ENCODE measurements at regions not wholly inside any gene's neighbourhood (a gene's known extent, or its start where the extent isn't known, plus 50 kb on each side); places are given as distances from the start of the nearest gene placed in this dataset.

GRCh38 chr7:156544919-156545715, 95.5 kb upstream of the RNF32 start:
- Histone ChIP-seq H3K27me3 (replicated peaks; ENCODE audit: control insufficient read depth, insufficient read depth, low read length) (no peaks in the 10 kb centered on the region), H3K36me3 (ENCODE audit: control insufficient read depth, insufficient read depth, low read length, severe bottlenecking) (no peaks in the 10 kb centered on the region), H3K4me1 (ENCODE audit: control insufficient read depth, insufficient read depth, low read length) (no peaks in the 10 kb centered on the region), H3K4me3 (ENCODE audit: low read length) (no peak overlapping the region), H3K9ac (ENCODE audit: low read length) (no peak overlapping the region), H3K9me3 (ENCODE audit: control insufficient read depth, low read length) (no peaks in the 10 kb centered on the region)
- no peak for DNase-seq (ENCODE audit: low read depth)

- H3K4me3 ChIP-seq (ENCODE audit: low read length): no peak overlapping the region
- no peak overlapping the region for H3K9ac ChIP-seq (ENCODE audit: low read length)
- no peaks in the 10 kb centered on the region for H3K27me3 ChIP-seq (replicated peaks; ENCODE audit: control insufficient read depth, insufficient read depth, low read length)
- H3K9me3 ChIP-seq (ENCODE audit: control insufficient read depth, low read length): no peaks in the 10 kb centered on the region
- H3K4me1 ChIP-seq (ENCODE audit: control insufficient read depth, insufficient read depth, low read length): no peaks in the 10 kb centered on the region
- DNase-seq (ENCODE audit: low read depth): no peak
- H3K36me3 ChIP-seq (ENCODE audit: control insufficient read depth, insufficient read depth, low read length, severe bottlenecking): no peaks in the 10 kb centered on the region
These were observed 96.6 kb upstream of the RNF32 start for GRCh38 chr7:156543699-156544598.

DNA sequence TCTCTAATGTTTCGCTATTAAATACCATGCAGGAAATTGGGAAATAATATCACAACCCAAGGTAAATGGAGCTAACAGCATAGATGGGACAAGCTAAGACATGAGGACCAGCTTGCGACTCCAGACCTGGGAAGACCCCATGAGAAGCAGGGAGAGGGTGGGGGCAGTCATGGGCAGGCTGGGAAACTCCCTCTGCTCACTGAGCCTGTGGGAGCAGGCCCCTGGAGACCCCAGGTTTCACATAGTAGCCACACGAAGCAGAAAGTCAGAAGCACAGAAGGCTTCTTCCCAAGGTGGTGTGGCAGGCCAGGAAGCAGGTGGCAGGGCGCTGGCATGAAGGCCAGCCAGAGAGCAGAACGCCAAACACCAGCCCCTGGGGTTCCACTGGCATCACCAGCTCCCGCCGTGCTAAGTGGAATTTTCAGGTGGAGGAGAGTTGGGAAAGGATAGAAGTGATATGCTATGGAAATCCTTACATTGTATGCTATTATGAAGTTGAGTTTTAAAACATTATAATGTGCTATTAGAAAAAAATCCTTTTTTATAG, 99.9 kb upstream of the RNF32 start:
- DNase-seq (ENCODE audit: low read depth): no peak
- Histone ChIP-seq H3K4me3 (ENCODE audit: low read length) (no peak overlapping the region), H3K9ac (ENCODE audit: low read length) (no peak overlapping the region), H3K4me1 (ENCODE audit: control insufficient read depth, insufficient read depth, low read length) (no peaks in the 10 kb centered on the region), H3K9me3 (ENCODE audit: control insufficient read depth, low read length) (no peaks in the 10 kb centered on the region), H3K27me3 (replicated peaks; ENCODE audit: control insufficient read depth, insufficient read depth, low read length) (no peaks in the 10 kb centered on the region), H3K36me3 (ENCODE audit: control insufficient read depth, insufficient read depth, low read length, severe bottlenecking) (no peaks in the 10 kb centered on the region)

DNA sequence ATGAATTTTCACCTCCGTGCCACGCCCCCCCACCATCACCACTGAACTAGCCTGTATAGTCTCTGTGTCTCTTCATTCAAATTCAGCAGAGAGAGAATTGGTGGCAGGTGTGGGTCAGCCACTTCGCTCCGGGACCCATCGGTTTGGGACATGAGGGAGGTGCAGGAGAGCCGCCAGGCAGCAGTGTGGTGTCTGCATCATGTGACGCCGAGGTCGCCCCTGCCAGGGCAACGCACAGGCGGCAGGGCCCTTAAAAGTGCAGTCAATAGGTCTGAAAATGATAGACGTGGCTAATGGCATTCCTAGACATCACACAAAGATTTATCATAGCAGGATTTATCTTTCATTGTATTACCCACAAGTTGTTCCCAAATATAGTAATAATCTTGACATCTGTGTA, 100.6 kb upstream of the RNF32 start:
- H3K36me3 ChIP-seq (ENCODE audit: control insufficient read depth, insufficient read depth, low read length, severe bottlenecking): no peaks in the 10 kb centered on the region
- no peak overlapping the region for H3K9ac ChIP-seq (ENCODE audit: low read length)
- H3K9me3 ChIP-seq (ENCODE audit: control insufficient read depth, low read length): no peaks in the 10 kb centered on the region
- no peaks in the 10 kb centered on the region for H3K27me3 ChIP-seq (replicated peaks; ENCODE audit: control insufficient read depth, insufficient read depth, low read length)
- no peak for DNase-seq (ENCODE audit: low read depth)
- no peaks in the 10 kb centered on the region for H3K4me1 ChIP-seq (ENCODE audit: control insufficient read depth, insufficient read depth, low read length)
- no peak overlapping the region for H3K4me3 ChIP-seq (ENCODE audit: low read length)

DNA sequence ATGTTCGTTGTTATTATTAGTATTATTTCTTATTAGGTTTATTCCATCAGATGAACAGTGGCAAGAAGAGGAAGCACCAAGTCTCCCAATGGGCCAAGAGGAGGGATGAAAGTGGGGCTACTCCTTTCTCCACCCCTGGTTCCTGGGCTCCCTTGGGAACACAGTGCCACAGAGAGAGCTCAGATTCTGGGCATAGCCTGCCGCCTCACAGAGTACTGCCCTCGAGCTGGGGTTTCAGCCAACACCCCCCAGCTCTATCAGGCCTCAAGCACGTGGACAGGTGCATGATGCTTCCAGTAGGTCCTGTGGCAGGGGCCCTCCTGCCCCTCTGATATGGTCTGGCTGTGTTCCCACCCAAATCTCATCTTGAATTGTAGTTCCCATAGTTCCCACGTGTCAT, 103.6 kb upstream of the RNF32 start:
- Histone ChIP-seq H3K27me3 (replicated peaks; ENCODE audit: control insufficient read depth, insufficient read depth, low read length) (no peaks in the 10 kb centered on the region), H3K9ac (ENCODE audit: low read length) (no peak overlapping the region), H3K4me1 (ENCODE audit: control insufficient read depth, insufficient read depth, low read length) (no peaks in the 10 kb centered on the region), H3K9me3 (ENCODE audit: control insufficient read depth, low read length) (no peaks in the 10 kb centered on the region), H3K4me3 (ENCODE audit: low read length) (no peak overlapping the region), H3K36me3 (ENCODE audit: control insufficient read depth, insufficient read depth, low read length, severe bottlenecking) (no peaks in the 10 kb centered on the region)
- DNase-seq (ENCODE audit: low read depth): no peak

GRCh38 chr7:156534925-156535324, 105.6 kb upstream of the RNF32 start:
- Histone ChIP-seq H3K9ac (ENCODE audit: low read length) (no peak overlapping the region), H3K4me1 (ENCODE audit: control insufficient read depth, insufficient read depth, low read length) (no peaks in the 10 kb centered on the region), H3K36me3 (ENCODE audit: control insufficient read depth, insufficient read depth, low read length, severe bottlenecking) (no peaks in the 10 kb centered on the region), H3K4me3 (ENCODE audit: low read length) (no peak overlapping the region), H3K9me3 (ENCODE audit: control insufficient read depth, low read length) (no peaks in the 10 kb centered on the region), H3K27me3 (replicated peaks; ENCODE audit: control insufficient read depth, insufficient read depth, low read length) (no peaks in the 10 kb centered on the region)
- DNase-seq (ENCODE audit: low read depth): no peak

GRCh38 chr7:156533964-156534363, 106.6 kb upstream of the RNF32 start:
- no peak for DNase-seq (ENCODE audit: low read depth)
- Histone ChIP-seq H3K4me3 (ENCODE audit: low read length) (no peak overlapping the region), H3K9ac (ENCODE audit: low read length) (no peak overlapping the region), H3K9me3 (ENCODE audit: control insufficient read depth, low read length) (no peaks in the 10 kb centered on the region), H3K4me1 (ENCODE audit: control insufficient read depth, insufficient read depth, low read length) (no peaks in the 10 kb centered on the region), H3K27me3 (replicated peaks; ENCODE audit: control insufficient read depth, insufficient read depth, low read length) (no peaks in the 10 kb centered on the region), H3K36me3 (ENCODE audit: control insufficient read depth, insufficient read depth, low read length, severe bottlenecking) (no peaks in the 10 kb centered on the region)

GRCh38 chr7:156533420-156533819, 107.2 kb upstream of the RNF32 start:
- Histone ChIP-seq H3K27me3 (replicated peaks; ENCODE audit: control insufficient read depth, insufficient read depth, low read length) (no peaks in the 10 kb centered on the region), H3K4me1 (ENCODE audit: control insufficient read depth, insufficient read depth, low read length) (no peaks in the 10 kb centered on the region), H3K9me3 (ENCODE audit: control insufficient read depth, low read length) (no peaks in the 10 kb centered on the region), H3K4me3 (ENCODE audit: low read length) (no peak overlapping the region), H3K36me3 (ENCODE audit: control insufficient read depth, insufficient read depth, low read length, severe bottlenecking) (no peaks in the 10 kb centered on the region), H3K9ac (ENCODE audit: low read length) (no peak overlapping the region)
- DNase-seq (ENCODE audit: low read depth): no peak

DNA sequence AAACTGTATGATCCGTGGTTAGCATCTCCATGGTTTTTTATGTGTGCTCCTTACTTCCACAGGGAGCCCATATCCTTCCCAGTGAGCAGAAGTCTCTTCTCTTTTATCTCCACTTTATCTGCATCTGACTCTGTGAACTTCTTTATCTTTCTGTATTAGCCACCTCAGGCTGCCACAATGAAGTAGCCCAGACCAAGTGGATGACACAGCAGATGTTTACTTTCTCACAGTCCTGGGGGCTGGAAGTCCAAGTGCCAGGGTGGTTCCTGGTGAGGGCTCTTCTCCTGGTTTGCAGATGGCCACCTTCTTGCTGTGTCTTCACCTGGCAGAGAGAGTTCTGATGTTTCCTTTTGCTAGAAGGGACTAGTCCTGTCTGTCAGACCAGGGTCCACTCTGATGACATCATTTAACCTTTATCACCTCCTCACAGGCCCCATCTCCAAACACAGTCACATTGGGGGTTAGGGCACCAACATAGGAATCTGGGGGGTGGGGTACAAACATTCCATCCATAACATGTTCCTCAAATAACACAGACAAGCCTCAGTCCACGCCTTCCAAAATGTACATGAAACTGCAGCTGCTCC, 108.5 kb upstream of the RNF32 start:
- Histone ChIP-seq H3K4me3 (ENCODE audit: low read length) (no peak overlapping the region), H3K9me3 (ENCODE audit: control insufficient read depth, low read length) (no peaks in the 10 kb centered on the region), H3K9ac (ENCODE audit: low read length) (no peak overlapping the region), H3K27me3 (replicated peaks; ENCODE audit: control insufficient read depth, insufficient read depth, low read length) (no peaks in the 10 kb centered on the region), H3K36me3 (ENCODE audit: control insufficient read depth, insufficient read depth, low read length, severe bottlenecking) (no peaks in the 10 kb centered on the region), H3K4me1 (ENCODE audit: control insufficient read depth, insufficient read depth, low read length) (no peaks in the 10 kb centered on the region)
- DNase-seq (ENCODE audit: low read depth): no peak

DNA sequence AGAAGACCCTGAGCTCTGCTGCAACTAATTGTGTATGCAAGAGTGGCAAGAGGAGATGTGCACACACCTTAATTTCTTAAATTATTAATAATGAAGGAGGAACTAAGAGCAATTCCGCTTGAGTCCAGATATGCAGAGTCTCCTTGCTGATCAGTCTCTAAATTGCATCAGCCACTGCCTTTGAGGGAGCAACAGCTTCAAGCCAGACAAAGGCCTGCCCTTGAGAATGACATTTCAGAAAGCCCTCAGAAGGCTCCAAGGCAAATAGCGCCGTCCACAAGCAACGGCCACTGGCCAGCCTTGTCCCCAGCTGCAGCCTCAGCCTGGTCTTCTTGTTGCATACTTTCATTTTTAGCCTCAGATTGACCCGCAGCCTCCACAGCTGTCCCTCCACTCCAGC, 110.6 kb upstream of the RNF32 start:
- H3K36me3 ChIP-seq (ENCODE audit: control insufficient read depth, insufficient read depth, low read length, severe bottlenecking): no peaks in the 10 kb centered on the region
- H3K4me3 ChIP-seq (ENCODE audit: low read length): no peak overlapping the region
- H3K9me3 ChIP-seq (ENCODE audit: control insufficient read depth, low read length): no peaks in the 10 kb centered on the region
- H3K9ac ChIP-seq (ENCODE audit: low read length): no peak overlapping the region
- H3K4me1 ChIP-seq (ENCODE audit: control insufficient read depth, insufficient read depth, low read length): no peaks in the 10 kb centered on the region
- no peaks in the 10 kb centered on the region for H3K27me3 ChIP-seq (replicated peaks; ENCODE audit: control insufficient read depth, insufficient read depth, low read length)
- no peak for DNase-seq (ENCODE audit: low read depth)

DNA sequence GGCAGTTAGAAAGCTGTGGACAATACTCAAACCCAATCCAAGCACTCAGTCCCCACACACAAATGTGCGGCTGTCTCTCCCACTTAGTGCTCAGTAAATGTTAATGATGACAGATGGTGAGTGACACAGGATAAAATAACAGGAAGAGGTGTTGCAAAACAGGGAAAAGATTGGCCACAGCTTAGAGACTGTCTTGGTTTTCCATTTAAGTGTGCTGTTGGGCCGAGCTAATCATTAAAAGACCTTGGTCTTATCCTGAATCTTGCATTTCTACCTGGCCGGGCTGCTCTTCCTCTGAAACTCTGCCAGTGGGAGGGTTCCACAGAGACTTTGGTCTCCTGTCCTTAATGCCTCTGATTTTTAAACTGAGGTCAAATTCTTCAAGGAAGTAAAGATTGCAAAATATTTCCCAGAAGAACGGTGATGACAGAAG, 113.1 kb upstream of the RNF32 start:
- no peaks in the 10 kb centered on the region for H3K36me3 ChIP-seq (ENCODE audit: control insufficient read depth, insufficient read depth, low read length, severe bottlenecking)
- no peak overlapping the region for H3K9ac ChIP-seq (ENCODE audit: low read length)
- no peaks in the 10 kb centered on the region for H3K4me1 ChIP-seq (ENCODE audit: control insufficient read depth, insufficient read depth, low read length)
- DNase-seq (ENCODE audit: low read depth): no peak
- H3K9me3 ChIP-seq (ENCODE audit: control insufficient read depth, low read length): no peaks in the 10 kb centered on the region
- H3K4me3 ChIP-seq (ENCODE audit: low read length): no peak overlapping the region
- no peaks in the 10 kb centered on the region for H3K27me3 ChIP-seq (replicated peaks; ENCODE audit: control insufficient read depth, insufficient read depth, low read length)

Data from adipocyte (in vitro differentiated cells).